ENCODE measurements at regions not wholly inside any gene's neighbourhood (a gene's known extent, or its start where the extent isn't known, plus 50 kb on each side); places are given as distances from the start of the nearest gene placed in this dataset.

DNA sequence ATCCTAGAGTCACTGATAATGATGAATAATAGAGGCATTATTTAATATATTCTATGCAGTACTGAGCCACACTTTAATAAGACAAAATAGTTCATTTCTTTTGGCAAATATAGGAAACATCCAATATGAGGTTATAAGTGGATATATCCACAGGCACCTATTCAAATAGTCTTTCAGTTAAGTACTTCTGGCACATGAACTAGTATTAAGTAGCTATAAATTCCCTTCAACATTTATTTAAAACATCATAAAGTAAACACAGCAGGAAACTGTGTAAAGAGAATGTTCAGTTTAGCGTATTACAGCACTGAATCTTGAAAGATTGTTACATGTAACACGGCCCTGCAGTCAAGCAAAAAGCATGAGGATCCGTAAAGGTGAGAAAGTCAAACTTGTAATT, 463.3 kb upstream of the KLF12 start:
- Histone ChIP-seq H3K27me3 (no peaks in the 10 kb centered on the region), H3K9me3 (no peaks in the 10 kb centered on the region), H3K27ac (no peak overlapping the region), H3K4me3 (no peak overlapping the region), H3K36me3 (no peaks in the 10 kb centered on the region), H3K4me1 (no peaks in the 10 kb centered on the region)
- TF ChIP-seq POLR2AphosphoS5 (IDR thresholded peaks at IDR 0.05) (no peak), POLR2A (IDR thresholded peaks at IDR 0.05) (no peak), CTCF (IDR thresholded peaks at IDR 0.05) (no peak)
- intact Hi-C loops (cut with DNase I; ENCODE audit: low total_unique reads) = no loop called here
- no peak for DNase-seq (ENCODE audit: low spot score in 2 of 2)

DNA sequence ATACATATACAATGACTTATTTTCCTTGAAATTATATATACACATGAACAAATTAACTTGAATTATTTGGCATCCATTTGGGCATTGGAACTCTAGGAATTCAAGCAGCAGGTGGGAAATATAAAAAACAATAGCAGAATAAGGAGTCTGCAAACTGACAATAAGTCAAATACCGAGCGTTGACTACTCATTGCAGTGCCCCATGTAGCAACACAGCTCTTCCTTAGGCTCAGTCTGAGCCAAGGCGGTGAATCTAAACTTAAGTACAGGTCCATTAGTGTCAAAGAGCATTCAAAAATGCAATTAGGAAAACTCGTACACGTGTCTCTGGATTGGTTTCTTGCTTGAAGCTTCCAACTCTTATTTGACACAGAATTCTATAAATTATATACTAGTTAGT, 462.5 kb upstream of the KLF12 start:
- Histone ChIP-seq H3K27me3 (no peaks in the 10 kb centered on the region), H3K4me1 (no peaks in the 10 kb centered on the region), H3K9me3 (no peaks in the 10 kb centered on the region), H3K27ac (no peak overlapping the region), H3K4me3 (no peak overlapping the region), H3K36me3 (no peaks in the 10 kb centered on the region)
- no peak for DNase-seq (ENCODE audit: low spot score in 2 of 2)
- intact Hi-C loops (cut with DNase I; ENCODE audit: low total_unique reads) = no loop called here
- no peak for TF ChIP-seq POLR2AphosphoS5 (IDR thresholded peaks at IDR 0.05)
- no peak for TF ChIP-seq CTCF (IDR thresholded peaks at IDR 0.05)
- no peak for TF ChIP-seq POLR2A (IDR thresholded peaks at IDR 0.05)

GRCh38 chr13:74593688-74594087, 459.5 kb upstream of the KLF12 start:
- H3K27ac ChIP-seq = no peak overlapping the region
- TF ChIP-seq POLR2AphosphoS5 (IDR thresholded peaks at IDR 0.05) (no peak), CTCF (IDR thresholded peaks at IDR 0.05) (no peak), POLR2A (IDR thresholded peaks at IDR 0.05) (no peak)
- no peaks in the 10 kb centered on the region for H3K27me3 ChIP-seq

GRCh38 chr13:74586847-74587246, 452.6 kb upstream of the KLF12 start:
- Histone ChIP-seq H3K27ac (no peak overlapping the region), H3K36me3 (no peaks in the 10 kb centered on the region), H3K4me3 (no peak overlapping the region), H3K27me3 (no peaks in the 10 kb centered on the region), H3K4me1 (no peaks in the 10 kb centered on the region), H3K9me3 (no peaks in the 10 kb centered on the region)
- intact Hi-C loops (cut with DNase I; ENCODE audit: low total_unique reads) = no loop called here
- no peak for TF ChIP-seq POLR2AphosphoS5 (IDR thresholded peaks at IDR 0.05)
- no peak for TF ChIP-seq POLR2A (IDR thresholded peaks at IDR 0.05)
- TF ChIP-seq CTCF (IDR thresholded peaks at IDR 0.05) = no peak
- no peak for DNase-seq (ENCODE audit: low spot score in 2 of 2)

More at GRCh38 chr13:74593688-74594087, 459.5 kb upstream of the KLF12 start:
- Histone ChIP-seq H3K4me1 (no peaks in the 10 kb centered on the region), H3K36me3 (no peaks in the 10 kb centered on the region), H3K9me3 (no peaks in the 10 kb centered on the region), H3K4me3 (no peak overlapping the region)
- intact Hi-C loops (cut with DNase I; ENCODE audit: low total_unique reads) = no loop called here
- no peak for DNase-seq (ENCODE audit: low spot score in 2 of 2)

GRCh38 chr13:74576420-74576819, 442.2 kb upstream of the KLF12 start:
- no peak overlapping the region for H3K27ac ChIP-seq
- intact Hi-C loops (cut with DNase I; ENCODE audit: low total_unique reads) = no loop called here
- TF ChIP-seq CTCF (IDR thresholded peaks at IDR 0.05) (no peak), POLR2AphosphoS5 (IDR thresholded peaks at IDR 0.05) (no peak), POLR2A (IDR thresholded peaks at IDR 0.05) (no peak)
- no peak overlapping the region for H3K4me3 ChIP-seq
- no peaks in the 10 kb centered on the region for H3K36me3 ChIP-seq
- no peak for DNase-seq (ENCODE audit: low spot score in 2 of 2)
- no peaks in the 10 kb centered on the region for H3K9me3 ChIP-seq
- H3K4me1 ChIP-seq = no peaks in the 10 kb centered on the region
- no peaks in the 10 kb centered on the region for H3K27me3 ChIP-seq

Measured in breast epithelium (tissue), 4 donors.